K562 (cell line): ENCODE measurements at regions not wholly inside any gene's neighbourhood (a gene's known extent, or its start where the extent isn't known, plus 50 kb on each side); places are given as distances from the start of the nearest gene placed in this dataset.

ENCODE experiments used
- ATAC-seq: fragments of 200-7000 bp; cut with Tn5 transposase; 3 replicates; pipeline ENCODE4 v1.9.1; 2020; ENCODE audit warnings: moderate library complexity
- BruUV-seq: library from RNA; stranded (reverse); fragments of 400-500 nt; replicated peaks from 2 replicates; lab custom pipeline; 2021; lab: Mats Ljungman, UMichigan
- CTCF ChIA-PET: fragments of 300-600 bp; formaldehyde crosslinking; extraction: SDS; loops from one replicate; lab custom pipeline; 2021; ENCODE audit warnings: low intra/inter-chr PET ratio; lab: Yijun Ruan, JAX
- POLR2A ChIA-PET: fragments of 300-600, 350-650 bp; sonication (Branson Sonifier 250); formaldehyde crosslinking; extraction: SDS; loops from one replicate; lab custom pipeline; 2021; ENCODE audit warnings: antibody characterized with exemption, inconsistent platforms; lab: Yijun Ruan, JAX
- DNase-seq, 4 experiments: peaks; one replicate each; pipeline versions ENCODE4 v3.0.0 to v3.0.0-alpha.2; 2011 to 2018; ENCODE audit warnings: low spot score in 3 of 4, mixed read lengths in 3 of 4; ENCODE audit errors: extremely low read depth in 1 of 4
- FAIRE-seq: peaks from 2 replicates; lab custom pipeline; 2011; peaks lifted over from hg19 to GRCh38; lab: Jason Lieb, UNC
- H2AFZ ChIP-seq: 2 replicates; pipeline ENCODE4 v1.6.0; 2011; ENCODE audit warnings: low read depth, low read length, control low read depth, inconsistent platforms
- H3K27ac ChIP-seq: fragments of 200-600 bp; 3 replicates; pipeline ENCODE4 v1.8.0; 2011; ENCODE audit warnings: low read depth, mild to moderate bottlenecking, control low read depth, inconsistent platforms, low read length, moderate library complexity, mixed read lengths; ENCODE audit errors: extremely low read depth
- H3K27me3 ChIP-seq, 2 experiments: fragments of 300-600 bp in 1 of 2; 2 replicates in 1 of 2; 3 replicates in 1 of 2; pipeline versions ENCODE4 v1.6.0 to v1.8.0; 2011; ENCODE audit warnings: inconsistent platforms in 2 of 2, low read length in 2 of 2, mild to moderate bottlenecking in 1 of 2, mixed read lengths in 1 of 2, moderate library complexity in 1 of 2; ENCODE audit not compliant: control insufficient read depth in 2 of 2, insufficient read depth in 2 of 2
- H3K36me3 ChIP-seq: fragments of 300-600 bp; 3 replicates; pipeline ENCODE4 v1.8.0; 2011; ENCODE audit warnings: mild to moderate bottlenecking, low read length, inconsistent platforms; ENCODE audit not compliant: control insufficient read depth, insufficient read depth
- H3K4me1 ChIP-seq, 2 experiments: fragments of 200-600 bp in 1 of 2; replicated peaks in 1 of 2; 2 replicates in 1 of 2; 3 replicates in 1 of 2; pipeline versions ENCODE4 v1.5.1 to v1.8.0; 2011; ENCODE audit warnings: inconsistent platforms in 2 of 2, low read length in 2 of 2, mild to moderate bottlenecking in 1 of 2, mixed read lengths in 1 of 2, moderate library complexity in 1 of 2; ENCODE audit not compliant: control insufficient read depth in 2 of 2, insufficient read depth in 2 of 2
- H3K4me2 ChIP-seq: 2 replicates; pipeline ENCODE4 v1.6.1; 2011; ENCODE audit warnings: low read length, control low read depth, inconsistent platforms, mixed read lengths; ENCODE audit not compliant: insufficient read depth
- H3K4me3 ChIP-seq: fragments of 200-600 bp; sonication (generic), shearing (Covaris generic); 2 replicates; pipeline ENCODE4 v1.5.1; 2016; ENCODE audit warnings: control low read depth, inconsistent platforms
- H3K79me2 ChIP-seq: fragments of 200-600 bp; 3 replicates; pipeline ENCODE4 v1.8.0; 2011; ENCODE audit warnings: low read length, inconsistent platforms; ENCODE audit not compliant: control insufficient read depth, insufficient read depth
- H3K9ac ChIP-seq, 2 experiments: 2 replicates each; pipeline versions ENCODE4 v1.6.0 to v1.6.1; 2011; ENCODE audit warnings: low read depth in 2 of 2, low read length in 2 of 2, control low read depth in 1 of 2, inconsistent platforms in 1 of 2, mild to moderate bottlenecking in 1 of 2, mixed read lengths in 1 of 2; ENCODE audit not compliant: insufficient read depth in 1 of 2
- H3K9me1 ChIP-seq: one replicate; pipeline ENCODE4 v1.6.0; 2011; ENCODE audit warnings: inconsistent platforms, mild to moderate bottlenecking, low read length, moderate library complexity; ENCODE audit not compliant: control insufficient read depth, insufficient read depth
- H3K9me3 ChIP-seq: replicated peaks from 2 replicates; pipeline ENCODE4 v1.5.1; 2011; ENCODE audit warnings: low read depth, low read length, inconsistent platforms; ENCODE audit not compliant: control insufficient read depth, insufficient read depth
- H4K20me1 ChIP-seq: replicated peaks from 2 replicates; pipeline ENCODE4 v1.6.1; 2011; ENCODE audit warnings: low read length, inconsistent platforms, mixed read lengths; ENCODE audit not compliant: control insufficient read depth, insufficient read depth
- C11orf30 ChIP-seq: fragments of 450-650 bp; IDR thresholded peaks from 2 replicates; pipeline ENCODE4 v1.6.1; 2016; ENCODE audit warnings: low read depth, mild to moderate bottlenecking
- CBFA2T2 ChIP-seq: fragments of 450-650 bp; conservative IDR thresholded peaks from 2 replicates; pipeline ENCODE4 v1.6.1; 2017; ENCODE audit warnings: mild to moderate bottlenecking
- MAFF ChIP-seq: IDR thresholded peaks from 2 replicates; pipeline ENCODE4 v1.6.1; 2012; ENCODE audit warnings: low read length, improper control_type of control experiment
- MAFG ChIP-seq: fragments of 450-650 bp; conservative IDR thresholded peaks from 2 replicates; pipeline ENCODE4 v1.6.1; 2016; ENCODE audit warnings: missing genetic modification characterization, missing compliant biosample characterization
- MAFK ChIP-seq: IDR thresholded peaks from 2 replicates; pipeline ENCODE4 v1.6.1; 2011; ENCODE audit warnings: low read length, improper control_type of control experiment
- POLR3A ChIP-seq: IDR thresholded peaks from 2 replicates; pipeline ENCODE4 v1.6.1; 2011; ENCODE audit warnings: borderline replicate concordance, mild to moderate bottlenecking, moderate library complexity; ENCODE audit not compliant: insufficient read length, insufficient read depth; ENCODE audit errors: extremely low read depth
- TAF7 ChIP-seq: fragments of 450-650 bp; IDR thresholded peaks from 2 replicates; pipeline ENCODE4 v1.6.1; 2016; ENCODE audit warnings: missing genetic modification characterization, missing compliant biosample characterization
- ZNF316 ChIP-seq: fragments of 450-650 bp; IDR thresholded peaks from 2 replicates; pipeline ENCODE4 v1.6.1; 2016
- WGBS: fragments of 100-300 bp; shearing (Covaris generic); methylation state at CpG from one replicate; pipeline ENCODE4 v1.1.6; 2016; ENCODE audit warnings: low coverage, mixed read lengths; ENCODE audit not compliant: insufficient coverage; ENCODE audit errors: missing lambda C conversion rate; 5-methylcytosine and 5-hydroxymethylcytosine counted together
- in situ Hi-C: fragments of 300-500 bp; cut with MboI; formaldehyde crosslinking; loops from 4 replicates; pipeline ENCODE4 v1.15.0; 2018; ENCODE audit warnings: inconsistent platforms, mixed read lengths
- intact Hi-C: fragments of 100-400 bp; cut with micrococcal nuclease; formaldehyde crosslinking; loops from 2 replicates; pipeline ENCODE4 v1.14.2; 2022
- TF ChIP-seq, protein P1 (sequence below): fragments of 450-650 bp; IDR thresholded peaks from 2 replicates; pipeline ENCODE4 v1.6.1; 2017; ENCODE audit warnings: mild to moderate bottlenecking, moderate library complexity

DNA sequence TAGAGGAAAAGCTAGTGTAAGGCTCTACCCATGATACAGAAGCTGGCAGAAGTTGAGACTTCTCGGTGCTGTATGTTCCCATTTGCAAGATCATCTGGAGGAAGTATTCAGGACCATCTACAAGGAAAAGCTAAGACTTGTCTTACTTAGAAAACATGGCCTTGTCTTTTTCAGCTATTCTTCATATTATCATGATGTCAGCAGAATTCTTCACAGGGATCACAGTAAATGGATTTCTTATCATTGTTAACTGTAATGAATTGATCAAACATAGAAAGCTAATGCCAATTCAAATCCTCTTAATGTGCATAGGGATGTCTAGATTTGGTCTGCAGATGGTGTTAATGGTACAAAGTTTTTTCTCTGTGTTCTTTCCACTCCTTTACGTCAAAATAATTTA, 79.6 kb upstream of the SCIN start:
- ChIA-PET CTCF (interaction anchor here (0.6 to 3.0 kb wide), 4 partner anchors 27 to 946 kb away, joined by 3 to 33 read pairs (median 4); no protein-coding TSS in a partner anchor), POLR2A (interaction anchor here (1.9 kb wide), 1 partner anchor 32 kb away, joined by 10 read pairs; no protein-coding TSS in a partner anchor)
- H3K4me3 ChIP-seq: no peak overlapping the region

More for the DNA sequence above, 79.6 kb upstream of the SCIN start:
- Histone ChIP-seq H2AFZ (no peak overlapping the region), H3K27me3 (no peaks in the 10 kb centered on the region), H3K4me2 (no peak overlapping the region), H3K27ac (no peak overlapping the region), H3K36me3 (no peaks in the 10 kb centered on the region), H3K4me1 (0 out of 5 replicates have a peak, but pooled peaks cover 0 to 3% of the 10 kb centered on the region in 2 experiments), H3K9me1 (no peaks in the 10 kb centered on the region), H3K79me2 (no peaks in the 10 kb centered on the region), H4K20me1 (no peaks in the 10 kb centered on the region), H3K9me3 (no peaks in the 10 kb centered on the region), H3K9ac (no peak overlapping the region)
- 8% methylated on average over 2 of the region's 2 CpGs for WGBS
- ATAC-seq (no peak), FAIRE-seq (no peak), DNase-seq (no peak)
- TF ChIP-seq MAFF (peak; percentile 54; the same call in 1 of the 2 replicates), CBFA2T2 (no peak), POLR3A (no peak), MAFK (peak; percentile 59; the same call in 1 of the 2 replicates), MAFG (tag) (peak; percentile 38; the same call in 1 of the 2 replicates), C11orf30 (peak; percentile 60), TAF7 (no peak), ZNF316 (peak; percentile 76)
- TF ChIP-seq, protein P1, sequence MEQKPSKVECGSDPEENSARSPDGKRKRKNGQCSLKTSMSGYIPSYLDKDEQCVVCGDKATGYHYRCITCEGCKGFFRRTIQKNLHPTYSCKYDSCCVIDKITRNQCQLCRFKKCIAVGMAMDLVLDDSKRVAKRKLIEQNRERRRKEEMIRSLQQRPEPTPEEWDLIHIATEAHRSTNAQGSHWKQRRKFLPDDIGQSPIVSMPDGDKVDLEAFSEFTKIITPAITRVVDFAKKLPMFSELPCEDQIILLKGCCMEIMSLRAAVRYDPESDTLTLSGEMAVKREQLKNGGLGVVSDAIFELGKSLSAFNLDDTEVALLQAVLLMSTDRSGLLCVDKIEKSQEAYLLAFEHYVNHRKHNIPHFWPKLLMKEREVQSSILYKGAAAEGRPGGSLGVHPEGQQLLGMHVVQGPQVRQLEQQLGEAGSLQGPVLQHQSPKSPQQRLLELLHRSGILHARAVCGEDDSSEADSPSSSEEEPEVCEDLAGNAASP: no peak
- in situ Hi-C loops (loop anchor here (5.0 to 25.0 kb wide), 3 partner anchors 34 to 1079 kb away; no protein-coding TSS in a partner anchor), intact Hi-C loops (loop anchor here (1.0 to 5.0 kb wide), 5 partner anchors 33 to 279 kb away; partner anchors contain the start of gene TMEM106B)
- no TSS peak for BruUV-seq
